ENCODE measurements at regions not wholly inside any gene's neighbourhood (a gene's known extent, or its start where the extent isn't known, plus 50 kb on each side); places are given as distances from the start of the nearest gene placed in this dataset.
A peak's percentile ranks its signal among the peaks of the same experiment; 100 is the strongest.

- DNase-seq: no peak
- intact Hi-C loops (cut with DNase I): loop anchor here in 2 of 10 donors (10.0 kb wide), 2 partner anchors 141 to 301 kb away; no protein-coding TSS in a partner anchor
These were observed 70.9 kb downstream of the KCTD12 start for GRCh38 chr13:76815344-76815743.

GRCh38 chr13:76813891-76814290 is 72.3 kb downstream of the KCTD12 start:
- H3K9me3 ChIP-seq: peaks cover 0 to 17% (median 0%) of the 10 kb centered on the region in 11 donors
- no peak for TF ChIP-seq CTCF (IDR thresholded peaks at IDR 0.05)
- H3K36me3 ChIP-seq: no peaks in the 10 kb centered on the region
- no peak overlapping the region for H3K4me3 ChIP-seq
- H3K27ac ChIP-seq: peak overlapping the region in 5 of 10 donors; percentile 53 to 76 (median 66)
- ATAC-seq (no peak), DNase-seq (no peak)
- H3K4me1 ChIP-seq: peaks cover 9 to 38% (median 24%) of the 10 kb centered on the region in 9 donors
- no peaks in the 10 kb centered on the region for H3K27me3 ChIP-seq
- intact Hi-C loops (cut with DNase I): loop anchor here in 2 of 10 donors (5.0 to 10.0 kb wide), 3 partner anchors 97 to 299 kb away; no protein-coding TSS in a partner anchor

More at GRCh38 chr13:76815344-76815743, 70.9 kb downstream of the KCTD12 start:
- no peak for ATAC-seq
- peaks cover 0 to 6% (median 0%) of the 10 kb centered on the region in 11 donors for H3K9me3 ChIP-seq
- H3K27me3 ChIP-seq: no peaks in the 10 kb centered on the region
- H3K36me3 ChIP-seq: no peaks in the 10 kb centered on the region
- 75 to 86% methylated on average over 2 of the region's 2 CpGs for WGBS, 2 donors
- TF ChIP-seq CTCF (IDR thresholded peaks at IDR 0.05): no peak
- H3K27ac ChIP-seq: no peak overlapping the region
- peaks cover 9 to 40% (median 24%) of the 10 kb centered on the region in 9 donors for H3K4me1 ChIP-seq
- no peak overlapping the region for H3K4me3 ChIP-seq

GRCh38 chr13:76813000-76813691 is 73.1 kb downstream of the KCTD12 start:
- DNase-seq (peak; percentile 35 to 77), ATAC-seq (peak; percentile 77 to 83 (median 79))
- intact Hi-C loops (cut with DNase I): loop anchor here in 2 of 10 donors (5.0 to 10.0 kb wide), 3 partner anchors 96 to 298 kb away; no protein-coding TSS in a partner anchor
- Histone ChIP-seq H3K4me3 (no peak overlapping the region), H3K27ac (peak overlapping the region in 8 of 10 donors; percentile 25 to 76 (median 56)), H3K27me3 (no peaks in the 10 kb centered on the region), H3K9me3 (peaks cover 0 to 22% (median 0%) of the 10 kb centered on the region in 11 donors), H3K4me1 (peaks cover 9 to 42% (median 24%) of the 10 kb centered on the region in 9 donors), H3K36me3 (no peaks in the 10 kb centered on the region)
- WGBS, 2 donors: 64 to 78% methylated on average over 4 of the region's 4 CpGs
- TF ChIP-seq CTCF (IDR thresholded peaks at IDR 0.05): no peak

- Histone ChIP-seq H3K27ac (peak overlapping the region in 7 of 10 donors; percentile 43 to 76 (median 59)), H3K27me3 (no peaks in the 10 kb centered on the region), H3K36me3 (no peaks in the 10 kb centered on the region), H3K4me3 (no peak overlapping the region), H3K9me3 (peaks cover 0 to 25% (median 0%) of the 10 kb centered on the region in 11 donors), H3K4me1 (peaks cover 9 to 42% (median 24%) of the 10 kb centered on the region in 9 donors)
- ATAC-seq (peak; percentile 80 to 90 (median 86)), DNase-seq (peak; percentile 58 to 65)
- no peak for TF ChIP-seq CTCF (IDR thresholded peaks at IDR 0.05)
- 68 to 73% methylated on average over 4 of the region's 4 CpGs for WGBS, 2 donors
- intact Hi-C loops (cut with DNase I): loop anchor here in 2 of 10 donors (5.0 to 10.0 kb wide), 3 partner anchors 95 to 298 kb away; no protein-coding TSS in a partner anchor
These were observed 73.9 kb downstream of the KCTD12 start for GRCh38 chr13:76812206-76812897.
